ENCODE measurements at regions not wholly inside any gene's neighbourhood (a gene's known extent, or its start where the extent isn't known, plus 50 kb on each side); places are given as distances from the start of the nearest gene placed in this dataset.

DNA sequence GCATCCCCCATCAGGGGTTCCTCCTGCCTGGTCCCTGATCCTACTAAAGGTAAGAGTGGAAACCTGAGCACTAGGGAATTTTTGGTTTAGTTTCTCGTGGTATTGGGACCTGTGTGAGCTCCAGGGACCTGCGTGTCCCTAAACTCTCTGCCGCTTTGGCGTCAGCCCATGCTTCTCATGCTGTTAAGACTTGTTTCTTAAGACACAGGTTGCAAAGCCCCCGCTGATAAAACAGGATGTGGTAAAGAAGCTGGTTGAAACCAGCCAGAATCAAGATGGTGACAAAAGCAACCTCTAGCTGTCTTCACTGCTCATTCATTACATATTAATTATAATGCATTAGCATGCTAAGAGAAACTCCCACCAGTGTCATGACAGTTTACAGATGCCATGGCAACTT lies 64.6 kb downstream of the LYZL4 start:
- peaks cover 3% of the 10 kb centered on the region for H3K9me3 Mint-ChIP-seq
- no peaks in the 10 kb centered on the region for H3K36me3 Mint-ChIP-seq (ENCODE audit: low read depth)
- no peaks in the 10 kb centered on the region for H3K4me1 Mint-ChIP-seq
- no peak overlapping the region for H3K4me3 Mint-ChIP-seq
- peaks cover 10% of the 10 kb centered on the region for H3K27me3 Mint-ChIP-seq (ENCODE audit: low read depth, poor library complexity)
- DNase-seq = no peak
- H3K27ac Mint-ChIP-seq = no peak overlapping the region
- TF ChIP-seq, protein P1, sequence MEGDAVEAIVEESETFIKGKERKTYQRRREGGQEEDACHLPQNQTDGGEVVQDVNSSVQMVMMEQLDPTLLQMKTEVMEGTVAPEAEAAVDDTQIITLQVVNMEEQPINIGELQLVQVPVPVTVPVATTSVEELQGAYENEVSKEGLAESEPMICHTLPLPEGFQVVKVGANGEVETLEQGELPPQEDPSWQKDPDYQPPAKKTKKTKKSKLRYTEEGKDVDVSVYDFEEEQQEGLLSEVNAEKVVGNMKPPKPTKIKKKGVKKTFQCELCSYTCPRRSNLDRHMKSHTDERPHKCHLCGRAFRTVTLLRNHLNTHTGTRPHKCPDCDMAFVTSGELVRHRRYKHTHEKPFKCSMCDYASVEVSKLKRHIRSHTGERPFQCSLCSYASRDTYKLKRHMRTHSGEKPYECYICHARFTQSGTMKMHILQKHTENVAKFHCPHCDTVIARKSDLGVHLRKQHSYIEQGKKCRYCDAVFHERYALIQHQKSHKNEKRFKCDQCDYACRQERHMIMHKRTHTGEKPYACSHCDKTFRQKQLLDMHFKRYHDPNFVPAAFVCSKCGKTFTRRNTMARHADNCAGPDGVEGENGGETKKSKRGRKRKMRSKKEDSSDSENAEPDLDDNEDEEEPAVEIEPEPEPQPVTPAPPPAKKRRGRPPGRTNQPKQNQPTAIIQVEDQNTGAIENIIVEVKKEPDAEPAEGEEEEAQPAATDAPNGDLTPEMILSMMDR (IDR thresholded peaks at IDR 0.05) = no peak

DNA sequence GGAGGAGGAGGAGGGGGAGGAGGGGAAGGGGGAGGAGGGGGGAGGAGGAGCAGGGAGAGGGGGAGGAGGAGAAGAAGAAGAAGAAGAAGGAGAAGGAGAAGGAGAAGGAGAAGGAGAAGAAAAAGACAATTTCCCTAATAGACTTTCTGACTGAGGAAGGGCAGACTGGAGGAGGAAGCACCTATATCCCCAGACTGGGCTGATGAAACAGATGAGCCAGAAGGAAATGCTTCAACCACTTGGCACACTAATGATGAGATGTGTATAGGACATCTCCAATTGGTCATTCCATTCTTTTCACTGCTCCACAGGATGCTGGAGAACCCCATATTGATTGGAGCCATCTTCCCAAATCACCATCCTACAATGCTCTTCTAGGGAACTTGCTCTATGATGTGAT lies 69.9 kb downstream of the LYZL4 start:
- no peaks in the 10 kb centered on the region for H3K36me3 Mint-ChIP-seq (ENCODE audit: low read depth)
- H3K4me3 Mint-ChIP-seq = no peak overlapping the region
- TF ChIP-seq, protein P1 (IDR thresholded peaks at IDR 0.05) = no peak
- H3K27ac Mint-ChIP-seq = no peak overlapping the region
- no peaks in the 10 kb centered on the region for H3K9me3 Mint-ChIP-seq
- H3K4me1 Mint-ChIP-seq = no peaks in the 10 kb centered on the region
- H3K27me3 Mint-ChIP-seq (ENCODE audit: low read depth, poor library complexity) = peaks cover 22% of the 10 kb centered on the region
- DNase-seq = no peak

- TF ChIP-seq, protein P1 (IDR thresholded peaks at IDR 0.05) = no peak
- Mint-ChIP-seq H3K4me3 (no peak overlapping the region), H3K27me3 (ENCODE audit: low read depth, poor library complexity) (peaks cover 22% of the 10 kb centered on the region), H3K4me1 (no peaks in the 10 kb centered on the region), H3K27ac (no peak overlapping the region), H3K36me3 (ENCODE audit: low read depth) (no peaks in the 10 kb centered on the region), H3K9me3 (no peaks in the 10 kb centered on the region)
- DNase-seq = no peak
Measured at GRCh38 chr3:42339321-42339720, 71.1 kb downstream of the LYZL4 start.

DNA sequence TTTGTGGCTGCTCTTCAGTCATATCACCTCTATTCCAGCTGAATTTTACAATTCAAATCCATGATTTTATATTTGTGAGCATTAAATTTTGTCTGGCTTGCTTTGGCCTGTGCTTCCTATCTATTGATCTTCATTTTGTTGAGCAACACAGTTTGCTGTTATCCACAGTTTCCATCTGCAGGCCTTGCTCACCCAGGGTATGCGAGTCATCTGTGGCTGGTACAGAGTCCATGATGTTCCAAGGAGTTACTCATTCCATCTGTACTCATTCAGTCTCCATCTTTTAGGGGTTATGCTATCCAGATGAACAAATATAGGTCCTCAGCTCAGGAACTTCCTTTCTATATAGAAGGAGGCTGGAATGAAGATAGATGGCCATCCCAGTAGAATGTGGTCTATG lies 70.1 kb upstream of the CCK start:
- Mint-ChIP-seq H3K4me1 (no peaks in the 10 kb centered on the region), H3K27ac (no peak overlapping the region), H3K27me3 (ENCODE audit: low read depth, poor library complexity) (peaks cover 15% of the 10 kb centered on the region), H3K4me3 (no peak overlapping the region), H3K36me3 (ENCODE audit: low read depth) (no peaks in the 10 kb centered on the region), H3K9me3 (no peaks in the 10 kb centered on the region)
- DNase-seq = no peak
- TF ChIP-seq, protein P1 (IDR thresholded peaks at IDR 0.05) = no peak

DNA sequence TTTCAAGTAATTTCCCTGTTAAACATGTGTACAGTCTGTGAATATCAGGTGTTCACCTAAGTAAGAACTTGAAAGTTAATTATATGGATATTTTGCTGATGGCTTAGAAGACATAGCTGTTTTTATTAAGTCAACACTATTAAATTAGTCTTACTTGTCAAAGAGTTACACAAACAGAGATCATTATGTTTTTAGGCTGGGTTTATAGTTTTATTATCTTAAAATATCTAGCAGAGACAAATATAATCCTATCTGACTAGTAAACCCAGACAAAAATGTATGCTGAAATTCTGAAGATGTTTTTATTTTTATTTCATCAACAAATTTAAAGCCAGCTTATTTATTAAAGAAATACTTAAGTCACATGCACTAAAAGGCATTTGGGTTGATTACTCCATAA lies 51.2 kb upstream of the CCK start:
- TF ChIP-seq, protein P1 (IDR thresholded peaks at IDR 0.05) = no peak
- H3K9me3 Mint-ChIP-seq = peaks cover 71% of the 10 kb centered on the region
- no peak overlapping the region for H3K27ac Mint-ChIP-seq
- H3K4me1 Mint-ChIP-seq = no peaks in the 10 kb centered on the region
- DNase-seq = no peak
- H3K4me3 Mint-ChIP-seq = no peak overlapping the region
- H3K27me3 Mint-ChIP-seq (ENCODE audit: low read depth, poor library complexity) = peaks cover 4% of the 10 kb centered on the region
- peaks cover 11% of the 10 kb centered on the region for H3K36me3 Mint-ChIP-seq (ENCODE audit: low read depth)

Data from nephron progenitor cell (in vitro differentiated cells).